ENCODE measurements at regions not wholly inside any gene's neighbourhood (a gene's known extent, or its start where the extent isn't known, plus 50 kb on each side); places are given as distances from the start of the nearest gene placed in this dataset.

GRCh38 chr6:76803038-76803580, 660.2 kb downstream of the HTR1B start:
- TF ChIP-seq EZH2phosphoT487 (IDR thresholded peaks at IDR 0.05; ENCODE audit: low read depth, severe bottlenecking, unreplicated experiment) (no peak), CTCF (IDR thresholded peaks at IDR 0.05; ENCODE audit: poor library complexity) (no peak), EZH2 (IDR thresholded peaks at IDR 0.05; ENCODE audit: borderline replicate concordance) (no peak)
- Histone ChIP-seq H3K4me3 (no peak overlapping the region), H2AFZ (no peak overlapping the region), H3K79me2 (no peaks in the 10 kb centered on the region), H3K9me3 (ENCODE audit: low read depth) (no peaks in the 10 kb centered on the region), H3K9me2 (replicated peaks; ENCODE audit: insufficient read depth) (no peaks in the 10 kb centered on the region), H3K27ac (no peak overlapping the region), H3K27me3 (no peaks in the 10 kb centered on the region), H3K4me1 (ENCODE audit: insufficient read depth) (no peaks in the 10 kb centered on the region), H4K20me1 (ENCODE audit: insufficient read depth, poor library complexity, severe bottlenecking) (no peaks in the 10 kb centered on the region), H3K36me3 (replicated peaks; ENCODE audit: insufficient read depth, low read depth) (no peaks in the 10 kb centered on the region), H3K4me2 (no peak overlapping the region)
- no peak for DNase-seq (ENCODE audit: low spot score)
- 80% methylated on average over 5 of the region's 5 CpGs for WGBS (ENCODE audit: low lambda C conversion rate, missing lambda C conversion rate)

- H2AFZ ChIP-seq, result no peak overlapping the region
- no peaks in the 10 kb centered on the region for H3K36me3 ChIP-seq (replicated peaks; ENCODE audit: insufficient read depth, low read depth)
- no peak overlapping the region for H3K4me3 ChIP-seq
- no peaks in the 10 kb centered on the region for H3K9me3 ChIP-seq (ENCODE audit: low read depth)
- peaks cover 7% of the 10 kb centered on the region for H3K4me1 ChIP-seq (ENCODE audit: insufficient read depth)
- no peak overlapping the region for H3K27ac ChIP-seq
- TF ChIP-seq EZH2phosphoT487 (IDR thresholded peaks at IDR 0.05; ENCODE audit: low read depth, severe bottlenecking, unreplicated experiment) (no peak), CTCF (IDR thresholded peaks at IDR 0.05; ENCODE audit: poor library complexity) (no peak), EZH2 (IDR thresholded peaks at IDR 0.05; ENCODE audit: borderline replicate concordance) (no peak)
- no peaks in the 10 kb centered on the region for H4K20me1 ChIP-seq (ENCODE audit: insufficient read depth, poor library complexity, severe bottlenecking)
- WGBS (ENCODE audit: low lambda C conversion rate, missing lambda C conversion rate), result 91% methylated on average over 1 of the region's 1 CpG
- H3K79me2 ChIP-seq, result no peaks in the 10 kb centered on the region
- DNase-seq (ENCODE audit: low spot score), result no peak
- H3K9me2 ChIP-seq (replicated peaks; ENCODE audit: insufficient read depth), result no peaks in the 10 kb centered on the region
- H3K4me2 ChIP-seq, result no peak overlapping the region
- no peaks in the 10 kb centered on the region for H3K27me3 ChIP-seq
Measured at GRCh38 chr6:76792394-76792793, 670.9 kb downstream of the HTR1B start.

- no peak for DNase-seq (ENCODE audit: low spot score)
- Histone ChIP-seq H3K4me3 (no peak overlapping the region), H3K9me2 (replicated peaks; ENCODE audit: insufficient read depth) (no peaks in the 10 kb centered on the region), H3K79me2 (no peaks in the 10 kb centered on the region), H3K4me1 (ENCODE audit: insufficient read depth) (peaks cover 7% of the 10 kb centered on the region), H3K4me2 (peak overlapping the region; percentile 39), H3K27ac (peak overlapping the region; percentile 77), H3K9me3 (ENCODE audit: low read depth) (no peaks in the 10 kb centered on the region), H3K27me3 (no peaks in the 10 kb centered on the region), H4K20me1 (ENCODE audit: insufficient read depth, poor library complexity, severe bottlenecking) (no peaks in the 10 kb centered on the region), H3K36me3 (replicated peaks; ENCODE audit: insufficient read depth, low read depth) (no peaks in the 10 kb centered on the region), H2AFZ (no peak overlapping the region)
- TF ChIP-seq EZH2 (IDR thresholded peaks at IDR 0.05; ENCODE audit: borderline replicate concordance) (no peak), CTCF (IDR thresholded peaks at IDR 0.05; ENCODE audit: poor library complexity) (no peak), EZH2phosphoT487 (IDR thresholded peaks at IDR 0.05; ENCODE audit: low read depth, severe bottlenecking, unreplicated experiment) (no peak)
Measured at GRCh38 chr6:76790881-76791280, 672.4 kb downstream of the HTR1B start.

All from hepatocyte (in vitro differentiated cells).